ENCODE measurements at regions not wholly inside any gene's neighbourhood (a gene's known extent, or its start where the extent isn't known, plus 50 kb on each side); places are given as distances from the start of the nearest gene placed in this dataset.

DNA sequence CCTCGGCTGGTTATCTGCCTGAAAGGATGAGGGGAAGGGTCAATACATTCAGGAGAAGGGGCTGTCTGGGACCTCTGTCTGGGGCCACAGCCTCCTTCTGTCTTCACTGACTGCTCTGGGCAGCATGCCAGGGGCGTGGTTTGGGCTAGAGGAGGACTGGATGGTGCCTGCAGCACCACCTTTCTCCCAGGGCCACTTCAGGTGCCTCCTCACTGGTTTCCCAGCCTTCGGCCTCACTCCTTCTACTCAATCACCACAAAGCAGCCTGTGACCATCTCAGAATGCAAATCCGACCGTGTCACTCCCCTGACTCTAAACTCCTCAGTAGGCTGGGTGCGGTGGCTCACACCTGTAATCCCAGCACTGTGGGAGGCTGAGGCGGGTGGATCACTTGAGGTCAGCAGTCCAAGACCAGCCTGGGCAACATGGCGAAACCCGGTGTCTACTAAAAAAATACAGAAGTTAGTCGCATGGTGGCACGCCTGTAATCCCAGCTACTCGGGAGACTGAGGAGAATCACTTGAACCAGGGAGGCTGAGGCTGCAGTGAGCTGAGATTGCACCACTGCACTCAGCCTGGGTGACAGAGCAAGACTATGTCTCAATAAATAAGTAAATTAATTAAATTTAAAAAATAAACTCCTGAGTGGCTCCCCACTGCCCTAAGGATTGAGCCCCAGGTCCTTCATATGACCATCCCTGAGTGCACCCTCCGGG, 50.1 kb upstream of the ECE1 start:
- no peak for TF ChIP-seq POLR2A (IDR thresholded peaks at IDR 0.05)
- TF ChIP-seq, protein P1, sequence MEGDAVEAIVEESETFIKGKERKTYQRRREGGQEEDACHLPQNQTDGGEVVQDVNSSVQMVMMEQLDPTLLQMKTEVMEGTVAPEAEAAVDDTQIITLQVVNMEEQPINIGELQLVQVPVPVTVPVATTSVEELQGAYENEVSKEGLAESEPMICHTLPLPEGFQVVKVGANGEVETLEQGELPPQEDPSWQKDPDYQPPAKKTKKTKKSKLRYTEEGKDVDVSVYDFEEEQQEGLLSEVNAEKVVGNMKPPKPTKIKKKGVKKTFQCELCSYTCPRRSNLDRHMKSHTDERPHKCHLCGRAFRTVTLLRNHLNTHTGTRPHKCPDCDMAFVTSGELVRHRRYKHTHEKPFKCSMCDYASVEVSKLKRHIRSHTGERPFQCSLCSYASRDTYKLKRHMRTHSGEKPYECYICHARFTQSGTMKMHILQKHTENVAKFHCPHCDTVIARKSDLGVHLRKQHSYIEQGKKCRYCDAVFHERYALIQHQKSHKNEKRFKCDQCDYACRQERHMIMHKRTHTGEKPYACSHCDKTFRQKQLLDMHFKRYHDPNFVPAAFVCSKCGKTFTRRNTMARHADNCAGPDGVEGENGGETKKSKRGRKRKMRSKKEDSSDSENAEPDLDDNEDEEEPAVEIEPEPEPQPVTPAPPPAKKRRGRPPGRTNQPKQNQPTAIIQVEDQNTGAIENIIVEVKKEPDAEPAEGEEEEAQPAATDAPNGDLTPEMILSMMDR (IDR thresholded peaks at IDR 0.05), result no peak

All from lower leg skin (tissue), 3 donors.